ENCODE measurements at regions not wholly inside any gene's neighbourhood (a gene's known extent, or its start where the extent isn't known, plus 50 kb on each side); places are given as distances from the start of the nearest gene placed in this dataset.

GRCh38 chr17:79427621-79428539 is 183.0 kb downstream of the RBFOX3 start:
- DNase-seq (ENCODE audit: low read depth): no peak
- TF ChIP-seq, protein P1, sequence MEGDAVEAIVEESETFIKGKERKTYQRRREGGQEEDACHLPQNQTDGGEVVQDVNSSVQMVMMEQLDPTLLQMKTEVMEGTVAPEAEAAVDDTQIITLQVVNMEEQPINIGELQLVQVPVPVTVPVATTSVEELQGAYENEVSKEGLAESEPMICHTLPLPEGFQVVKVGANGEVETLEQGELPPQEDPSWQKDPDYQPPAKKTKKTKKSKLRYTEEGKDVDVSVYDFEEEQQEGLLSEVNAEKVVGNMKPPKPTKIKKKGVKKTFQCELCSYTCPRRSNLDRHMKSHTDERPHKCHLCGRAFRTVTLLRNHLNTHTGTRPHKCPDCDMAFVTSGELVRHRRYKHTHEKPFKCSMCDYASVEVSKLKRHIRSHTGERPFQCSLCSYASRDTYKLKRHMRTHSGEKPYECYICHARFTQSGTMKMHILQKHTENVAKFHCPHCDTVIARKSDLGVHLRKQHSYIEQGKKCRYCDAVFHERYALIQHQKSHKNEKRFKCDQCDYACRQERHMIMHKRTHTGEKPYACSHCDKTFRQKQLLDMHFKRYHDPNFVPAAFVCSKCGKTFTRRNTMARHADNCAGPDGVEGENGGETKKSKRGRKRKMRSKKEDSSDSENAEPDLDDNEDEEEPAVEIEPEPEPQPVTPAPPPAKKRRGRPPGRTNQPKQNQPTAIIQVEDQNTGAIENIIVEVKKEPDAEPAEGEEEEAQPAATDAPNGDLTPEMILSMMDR (IDR thresholded peaks at IDR 0.05; ENCODE audit: insufficient read depth, low read depth, low read length, missing control alignments): no peak
- H3K4me3 ChIP-seq (ENCODE audit: low read length): no peak overlapping the region

DNA sequence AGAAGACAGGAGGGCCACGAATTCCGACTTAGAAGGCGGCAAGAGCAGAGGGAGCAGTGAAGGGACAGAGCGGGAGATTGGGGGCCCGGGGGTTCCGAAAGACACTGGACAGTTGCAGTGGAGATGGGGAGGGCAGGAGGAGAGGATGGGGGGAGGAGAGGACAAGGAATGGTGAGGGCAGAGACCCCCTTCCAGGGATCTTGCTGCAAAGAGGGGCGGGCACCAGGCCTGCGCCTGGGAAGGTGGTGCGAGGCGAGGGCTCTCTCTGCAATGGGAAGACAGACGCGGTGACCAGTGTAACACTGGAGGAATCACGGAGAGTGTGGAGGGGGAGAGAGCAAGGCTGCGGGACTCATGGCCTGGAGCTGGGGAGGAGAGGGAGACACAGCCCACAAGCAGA is 185.2 kb downstream of the RBFOX3 start:
- H3K4me3 ChIP-seq (ENCODE audit: low read length): no peak overlapping the region
- TF ChIP-seq, protein P1 (IDR thresholded peaks at IDR 0.05; ENCODE audit: insufficient read depth, low read depth, low read length, missing control alignments): no peak
- DNase-seq (ENCODE audit: low read depth): no peak

- TF ChIP-seq, protein P1 (IDR thresholded peaks at IDR 0.05; ENCODE audit: insufficient read depth, low read depth, low read length, missing control alignments): no peak
- H3K4me3 ChIP-seq (ENCODE audit: low read length): no peak overlapping the region
- DNase-seq (ENCODE audit: low read depth): no peak
Measured at GRCh38 chr17:79424471-79425185, 186.2 kb downstream of the RBFOX3 start.

DNA sequence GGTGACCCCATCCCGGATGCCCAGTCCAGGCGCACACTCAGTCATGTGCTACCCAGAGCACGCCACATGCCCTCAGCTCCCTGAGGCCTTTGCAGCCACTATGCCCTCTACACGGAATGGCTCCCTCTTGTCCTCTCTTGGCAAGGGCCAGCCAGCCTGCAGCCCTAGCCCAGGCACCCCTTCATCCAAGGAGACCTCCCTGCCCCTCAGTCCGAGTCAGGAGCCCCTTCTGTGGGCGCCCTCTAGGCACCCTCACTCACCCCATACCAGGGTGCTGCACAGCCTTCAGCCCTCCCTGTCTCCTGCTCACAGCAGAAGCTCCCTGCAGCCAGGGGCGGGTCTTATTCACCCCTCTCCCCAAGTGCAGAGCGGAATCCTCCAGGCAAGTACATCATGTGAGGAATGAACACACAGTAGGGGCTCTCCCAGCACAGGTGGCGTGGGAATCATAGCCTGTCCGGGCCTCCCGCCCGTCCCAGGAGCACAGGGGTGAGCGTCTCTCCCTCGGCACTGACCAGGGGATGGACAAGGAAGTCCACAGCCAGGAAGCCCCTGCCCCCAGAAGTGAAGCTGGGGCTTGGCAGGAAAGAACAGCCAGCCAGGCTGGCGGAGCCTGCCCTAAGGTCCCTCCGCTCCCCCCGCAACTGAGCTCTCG is 186.9 kb downstream of the RBFOX3 start:
- TF ChIP-seq, protein P1 (IDR thresholded peaks at IDR 0.05; ENCODE audit: insufficient read depth, low read depth, low read length, missing control alignments): no peak
- DNase-seq (ENCODE audit: low read depth): no peak

DNA sequence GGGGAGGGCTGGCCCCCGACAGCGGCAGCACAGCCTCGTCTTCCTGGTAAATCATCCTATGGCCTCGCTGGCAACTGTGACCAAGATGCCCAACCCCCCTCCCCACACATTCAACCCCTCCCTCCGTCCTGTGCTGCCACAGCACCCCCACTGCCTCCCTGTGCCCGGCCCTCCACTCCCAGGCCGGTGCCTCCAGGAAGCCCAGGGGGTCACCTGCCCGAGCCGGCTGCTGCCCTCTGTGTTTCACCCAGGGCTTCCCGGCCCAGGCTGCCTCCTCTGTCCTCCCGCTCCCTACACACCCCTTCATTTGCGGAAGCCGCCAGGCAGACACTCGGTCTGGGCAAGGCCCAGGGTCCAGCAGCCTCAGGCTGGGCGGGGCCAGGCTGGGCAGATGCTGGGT is 188.6 kb downstream of the RBFOX3 start:
- TF ChIP-seq, protein P1 (IDR thresholded peaks at IDR 0.05; ENCODE audit: insufficient read depth, low read depth, low read length, missing control alignments): no peak
- no peak for DNase-seq (ENCODE audit: low read depth)
- H3K4me3 ChIP-seq (ENCODE audit: low read length): no peak overlapping the region

More for the DNA sequence above, 186.9 kb downstream of the RBFOX3 start:
- no peak overlapping the region for H3K4me3 ChIP-seq (ENCODE audit: low read length)

DNA sequence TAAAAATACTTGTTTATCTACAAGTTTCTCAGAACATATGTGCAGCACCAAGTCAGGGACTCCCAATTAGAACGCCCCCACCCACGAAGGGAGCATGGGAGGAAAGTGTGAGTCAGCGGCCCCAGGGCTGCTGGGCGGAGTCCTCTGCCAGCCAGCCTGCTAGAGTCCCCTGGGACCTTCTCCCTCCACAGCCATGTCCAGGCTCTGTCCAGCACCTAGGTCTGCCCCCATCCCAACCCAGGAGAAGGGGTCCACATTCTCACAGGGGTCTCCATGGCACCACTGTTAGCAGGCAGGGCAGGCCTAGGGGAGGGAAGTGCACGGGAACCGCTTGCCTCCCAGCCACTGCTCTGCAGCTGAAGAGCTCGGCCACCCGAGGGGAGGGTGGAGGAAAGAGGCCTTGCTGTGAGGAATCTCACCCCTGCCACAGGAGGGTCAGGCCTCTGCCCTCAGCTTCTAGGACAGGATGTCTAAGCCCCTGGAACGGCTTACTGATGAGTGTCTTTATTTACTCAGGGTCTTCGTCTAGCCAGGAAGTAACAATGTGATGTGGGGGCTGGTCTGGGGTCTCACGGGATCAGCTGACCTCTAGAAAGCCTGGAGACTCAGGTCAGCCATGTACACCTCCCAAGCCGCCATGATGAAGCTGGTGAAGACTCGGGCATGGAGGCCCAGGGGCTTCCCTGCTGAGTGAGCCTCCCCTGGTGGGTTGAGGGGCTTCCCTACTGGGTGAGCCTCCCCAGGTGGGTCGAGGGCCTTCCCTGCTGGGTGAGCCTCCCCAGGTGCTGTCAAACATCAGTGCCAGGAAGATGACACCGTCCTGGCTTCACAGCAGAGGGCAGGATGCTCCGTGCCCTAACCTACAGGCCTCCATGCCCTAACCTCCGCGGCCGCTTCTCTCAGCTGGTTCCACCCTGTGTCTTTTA is 190.3 kb downstream of the RBFOX3 start:
- TF ChIP-seq, protein P1 (IDR thresholded peaks at IDR 0.05; ENCODE audit: insufficient read depth, low read depth, low read length, missing control alignments): no peak
- no peak overlapping the region for H3K4me3 ChIP-seq (ENCODE audit: low read length)
- DNase-seq (ENCODE audit: low read depth): no peak
